A673 (cell line): ENCODE measurements at regions not wholly inside any gene's neighbourhood (a gene's known extent, or its start where the extent isn't known, plus 50 kb on each side); places are given as distances from the start of the nearest gene placed in this dataset.

Source experiments
- BruUV-seq: library from RNA; stranded (reverse); fragments of 400-500 nt; replicated peaks from 2 replicates; lab custom pipeline; 2021; lab: Mats Ljungman, UMichigan
- CTCF ChIA-PET: fragments of 300-600 bp; sonication (Branson Sonifier 250); formaldehyde crosslinking; loops from one replicate; lab custom pipeline; 2022; ENCODE audit warnings: antibody characterized with exemption; lab: Charles Lee
- POLR2A ChIA-PET: fragments of 300-600 bp; sonication (Branson Sonifier 250); formaldehyde crosslinking; loops from one replicate; lab custom pipeline; 2022; ENCODE audit warnings: antibody characterized with exemption; ENCODE audit not compliant: low non-redundant PET; lab: Charles Lee
- DNase-seq: peaks from one replicate; pipeline ENCODE4 v3.0.0-alpha.2; 2015; ENCODE audit warnings: low spot score
- H3K27ac ChIP-seq: fragments of 200-600 bp; sonication (generic); 2 replicates; pipeline ENCODE4 v1.5.1; 2016; ENCODE audit warnings: mixed run types, low read depth, mild to moderate bottlenecking, mixed read lengths, antibody characterized with exemption, low read length; ENCODE audit not compliant: poor library complexity, severe bottlenecking
- H3K27me3 ChIP-seq: fragments of 200-600 bp; sonication (generic); replicated peaks from 2 replicates; pipeline ENCODE4 v1.6.1; 2017; ENCODE audit warnings: mixed run types, low read depth, mild to moderate bottlenecking, mixed read lengths, antibody characterized with exemption, low read length; ENCODE audit not compliant: insufficient read depth, poor library complexity
- H3K36me3 ChIP-seq: fragments of 200-600 bp; sonication (generic); 2 replicates; pipeline ENCODE4 v1.6.1; 2016; ENCODE audit warnings: mixed run types, mild to moderate bottlenecking, mixed read lengths, antibody characterized with exemption, low read length; ENCODE audit not compliant: insufficient read depth, poor library complexity, severe bottlenecking
- H3K4me1 ChIP-seq: fragments of 200-600 bp; sonication (generic); 2 replicates; pipeline ENCODE4 v1.6.1; 2017; ENCODE audit warnings: mixed run types, mild to moderate bottlenecking, mixed read lengths, antibody characterized with exemption, low read length; ENCODE audit not compliant: insufficient read depth, poor library complexity, severe bottlenecking
- H3K4me3 ChIP-seq: fragments of 200-600 bp; sonication (generic); 2 replicates; pipeline ENCODE4 v1.5.1; 2016; ENCODE audit warnings: low read depth, mixed run types, mild to moderate bottlenecking, mixed read lengths, low read length; ENCODE audit not compliant: poor library complexity, severe bottlenecking
- H3K9me3 ChIP-seq: fragments of 200-600 bp; sonication (generic); 2 replicates; pipeline ENCODE4 v1.6.1; 2016; ENCODE audit warnings: mixed run types, low read depth, mild to moderate bottlenecking, mixed read lengths, antibody characterized with exemption, low read length; ENCODE audit not compliant: poor library complexity, severe bottlenecking
- CTCF ChIP-seq: fragments of 300-800, 200-600 bp; sonication (generic); conservative IDR thresholded peaks from 2 replicates; pipeline ENCODE4 v1.5.1; 2017; ENCODE audit warnings: low read depth, mild to moderate bottlenecking, antibody characterized with exemption, low read length, moderate library complexity, mixed read lengths
- EZH2 ChIP-seq: fragments of 200-600 bp; sonication (generic); IDR thresholded peaks from 2 replicates; pipeline ENCODE4 v1.6.1; 2017; ENCODE audit warnings: borderline replicate concordance, low read depth, mild to moderate bottlenecking, mixed read lengths, antibody characterized with exemption, low read length; ENCODE audit not compliant: poor library complexity, severe bottlenecking
- intact Hi-C: fragments of 100-400 bp; cut with micrococcal nuclease; formaldehyde crosslinking; loops from one replicate; pipeline ENCODE4 v1.10.0; 2022; ENCODE audit not compliant: unreplicated experiment

GRCh38 chr2:111667001-111667400 lies 217.0 kb downstream of the ANAPC1 start:
- Histone ChIP-seq H3K27me3 (no peaks in the 10 kb centered on the region), H3K27ac (no peak overlapping the region), H3K4me1 (no peaks in the 10 kb centered on the region), H3K4me3 (no peak overlapping the region), H3K36me3 (no peaks in the 10 kb centered on the region), H3K9me3 (no peaks in the 10 kb centered on the region)
- no peak for DNase-seq
- POLR2A ChIA-PET: no interaction called here
- BruUV-seq: no TSS peak
- no peak for TF ChIP-seq EZH2
- no peak for TF ChIP-seq CTCF
- CTCF ChIA-PET: no interaction called here
- intact Hi-C loops: no loop called here

GRCh38 chr2:111667542-111668273 lies 216.3 kb downstream of the ANAPC1 start:
- Histone ChIP-seq H3K4me3 (no peak overlapping the region), H3K4me1 (no peaks in the 10 kb centered on the region), H3K27ac (no peak overlapping the region), H3K9me3 (no peaks in the 10 kb centered on the region), H3K36me3 (no peaks in the 10 kb centered on the region), H3K27me3 (no peaks in the 10 kb centered on the region)
- CTCF ChIA-PET: no interaction called here
- intact Hi-C loops: no loop called here
- peak; percentile 46 for TF ChIP-seq CTCF
- no peak for TF ChIP-seq EZH2
- peak; percentile 45 for DNase-seq
- BruUV-seq: no TSS peak
- POLR2A ChIA-PET: no interaction called here

- H3K27me3 ChIP-seq: no peaks in the 10 kb centered on the region
Measured at GRCh38 chr2:111668274-111668616, 215.7 kb downstream of the ANAPC1 start.

More at GRCh38 chr2:111668274-111668616, 215.7 kb downstream of the ANAPC1 start:
- no peak overlapping the region for H3K27ac ChIP-seq
- CTCF ChIA-PET: no interaction called here
- intact Hi-C loops: no loop called here
- POLR2A ChIA-PET: no interaction called here
- no peaks in the 10 kb centered on the region for H3K4me1 ChIP-seq
- H3K9me3 ChIP-seq: no peaks in the 10 kb centered on the region
- DNase-seq: no peak
- BruUV-seq: no TSS peak
- TF ChIP-seq CTCF (no peak), EZH2 (no peak)
- H3K36me3 ChIP-seq: no peaks in the 10 kb centered on the region
- H3K4me3 ChIP-seq: no peak overlapping the region
